HG03175 (cell line): ENCODE measurements at regions not wholly inside any gene's neighbourhood (a gene's known extent, or its start where the extent isn't known, plus 50 kb on each side); places are given as distances from the start of the nearest gene placed in this dataset.
"Not testable (repeated sequence)": the region's sequence is repeated elsewhere in the genome, so short reads cannot be mapped to it uniquely, and the experiment has no call there.

ENCODE experiments used
- ATAC-seq: cut with Tn5 transposase; IDR thresholded peaks from one replicate; pipeline ENCODE4 v1.9.1; 2021; ENCODE audit warnings: mild to moderate bottlenecking, moderate library complexity; ENCODE audit not compliant: unreplicated experiment

DNA sequence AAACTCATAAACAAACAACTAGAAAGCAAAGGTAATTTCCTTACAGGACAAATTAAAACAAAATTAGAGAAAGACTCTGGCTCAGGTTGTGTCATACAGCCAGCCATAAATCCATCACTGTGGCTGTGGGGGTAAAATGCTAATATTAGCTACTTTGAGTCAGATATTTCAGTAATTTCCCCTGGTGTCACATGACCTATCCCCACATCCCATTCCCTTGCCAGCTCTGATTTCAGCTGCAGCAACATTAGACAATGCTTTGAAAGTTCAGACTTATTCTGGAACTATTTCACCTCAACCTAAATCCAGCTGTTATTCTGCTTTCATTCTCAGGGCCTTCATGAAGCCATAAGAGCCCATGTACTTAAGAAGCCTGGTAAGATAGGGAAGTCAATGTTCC, 55.3 kb downstream of the RPL10L start:
- ATAC-seq: no peak

DNA sequence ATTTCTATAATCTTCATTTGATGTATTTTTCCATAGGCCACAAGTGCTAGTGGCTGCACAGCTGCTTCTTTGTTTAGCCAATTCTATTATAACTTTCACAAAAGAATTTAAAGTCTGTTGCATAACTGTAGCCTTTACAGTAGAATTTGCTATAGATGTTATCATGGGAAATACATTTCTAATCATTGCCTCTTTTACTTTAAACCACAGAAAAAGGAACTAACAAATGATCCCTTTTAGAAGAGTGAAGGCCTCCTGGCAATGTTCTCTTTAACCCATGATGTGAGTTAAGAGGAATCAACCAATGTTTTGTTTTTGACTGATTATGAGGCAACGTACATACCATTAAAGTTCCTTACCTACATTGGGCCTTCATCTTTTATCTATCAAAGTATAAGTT, 68.8 kb downstream of the RPL10L start:
- ATAC-seq: no peak

GRCh38 chr14:46581036-46581671, 70.4 kb downstream of the RPL10L start:
- ATAC-seq: no peak

- ATAC-seq: no peak
Observed at GRCh38 chr14:46574978-46575375, 76.6 kb downstream of the RPL10L start.

GRCh38 chr14:46574221-46574977, 77.2 kb downstream of the RPL10L start:
- no peak for ATAC-seq

DNA sequence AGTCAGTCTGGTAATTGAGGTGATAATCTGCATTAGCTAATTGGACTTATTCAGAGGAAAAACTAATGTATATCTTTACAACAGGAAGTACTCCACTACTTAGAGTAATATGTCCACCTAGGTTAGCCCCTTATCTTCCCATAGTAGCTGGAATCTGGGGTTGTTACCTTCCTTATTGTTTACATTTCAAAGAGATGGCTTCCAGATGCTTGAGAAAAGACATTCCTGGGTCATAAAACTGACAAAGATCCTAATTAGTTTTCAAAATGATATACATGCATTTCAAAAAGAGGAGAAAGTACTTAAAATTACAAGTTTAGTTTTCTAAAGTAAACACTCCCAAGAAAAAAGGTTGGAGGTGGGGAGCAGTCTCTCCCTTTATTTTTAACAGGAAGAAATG, 78.1 kb downstream of the RPL10L start:
- ATAC-seq: no peak

DNA sequence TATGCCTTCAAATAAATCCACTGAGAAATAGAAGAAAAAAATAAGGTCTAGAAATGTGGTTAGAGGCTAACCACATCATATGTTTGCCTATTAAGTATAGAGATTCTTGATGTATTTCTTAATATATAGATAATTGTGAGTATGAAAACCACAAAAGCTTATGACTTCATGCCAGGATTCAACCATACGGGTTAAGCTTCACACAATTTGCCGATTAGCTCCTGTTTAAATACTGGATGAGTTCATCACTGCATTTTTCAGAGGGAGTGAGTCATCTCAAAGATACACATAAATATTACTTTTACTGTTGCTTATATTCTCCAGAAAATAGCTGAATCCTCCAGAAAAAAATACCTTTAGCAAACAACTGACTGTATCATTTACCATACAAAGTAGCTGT, 79.6 kb downstream of the RPL10L start:
- no peak for ATAC-seq

GRCh38 chr14:46568161-46568560, 83.4 kb downstream of the RPL10L start:
- not testable (repeated sequence) for ATAC-seq

GRCh38 chr14:46550836-46551235, 100.7 kb downstream of the RPL10L start:
- ATAC-seq: no peak

DNA sequence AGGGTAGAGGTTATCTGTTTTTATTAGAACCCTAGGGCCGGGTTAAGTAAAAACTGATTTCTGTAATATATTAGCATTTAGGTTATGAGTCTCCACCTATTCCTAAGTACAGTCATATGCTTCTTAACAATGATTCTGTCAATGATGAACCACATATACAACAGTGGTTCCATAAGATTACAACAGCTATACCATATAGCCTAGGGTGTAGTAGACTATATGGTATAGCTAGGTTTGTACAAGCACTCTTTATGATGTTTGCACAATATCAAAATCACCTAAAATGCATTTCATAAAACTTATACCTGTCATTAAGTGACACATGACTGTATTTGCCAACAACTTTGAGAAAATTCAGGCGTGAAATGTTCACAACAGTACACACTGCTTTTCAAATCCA, 110.6 kb downstream of the RPL10L start:
- no peak for ATAC-seq

DNA sequence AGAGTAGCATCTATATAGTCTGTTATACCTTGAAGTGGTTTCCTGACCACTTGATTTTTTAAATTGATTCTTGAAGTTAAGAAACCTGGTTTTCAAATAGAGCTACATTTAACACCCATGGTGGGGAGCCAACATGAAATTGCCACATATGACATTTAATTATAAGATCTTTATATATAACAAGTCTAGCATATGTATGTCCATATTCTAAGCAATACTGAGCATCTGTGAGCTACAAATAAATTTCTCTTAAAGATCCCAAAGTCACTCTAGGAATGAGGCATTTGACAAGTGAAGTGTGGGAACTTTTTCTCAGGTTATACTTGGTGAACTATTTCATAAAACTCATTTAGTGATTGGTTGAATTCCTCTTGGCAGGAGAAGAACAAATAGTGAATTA, 132.5 kb downstream of the RPL10L start:
- no peak for ATAC-seq

DNA sequence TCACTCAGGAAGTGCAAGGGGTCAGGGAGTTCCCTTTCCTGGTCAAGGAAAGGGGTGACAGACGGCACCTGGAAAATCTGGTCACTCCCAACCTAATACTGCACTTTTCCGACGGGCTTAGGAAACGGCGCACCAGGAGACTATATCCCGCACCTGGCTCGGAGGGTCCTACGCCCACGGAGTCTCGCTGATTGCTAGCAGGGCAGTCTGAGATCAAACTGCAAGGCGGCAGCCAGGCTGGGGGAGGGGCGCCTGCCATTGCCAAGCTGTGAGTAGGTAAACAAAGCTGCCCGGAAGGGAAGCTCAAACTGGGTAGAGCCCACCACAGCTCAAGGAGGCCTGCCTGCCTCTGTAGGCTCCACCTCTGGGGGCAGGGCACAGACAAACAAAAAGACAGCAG, 142.8 kb downstream of the RPL10L start:
- ATAC-seq: not testable (repeated sequence)

DNA sequence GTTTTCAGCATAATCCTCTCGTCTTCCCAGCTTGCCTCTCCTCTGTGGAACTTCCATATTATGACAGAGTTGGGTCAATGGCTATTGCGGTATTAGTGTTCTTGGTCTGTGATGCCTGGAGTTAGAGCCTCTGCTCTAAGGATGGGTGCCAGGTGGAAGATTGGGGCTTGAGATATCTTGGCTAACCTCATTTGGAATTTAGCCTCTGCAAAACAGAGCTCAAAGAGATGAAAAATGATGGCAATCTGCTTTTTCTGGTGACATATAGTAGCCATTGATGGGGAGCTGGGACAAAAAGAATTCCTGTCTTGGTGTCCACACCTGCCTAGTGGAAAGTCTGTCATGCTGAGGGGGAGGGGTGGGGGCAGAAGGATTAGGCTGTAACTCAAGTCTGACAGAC, 152.1 kb downstream of the RPL10L start:
- no peak for ATAC-seq

GRCh38 chr14:46496409-46496808, 155.2 kb downstream of the RPL10L start:
- no peak for ATAC-seq

DNA sequence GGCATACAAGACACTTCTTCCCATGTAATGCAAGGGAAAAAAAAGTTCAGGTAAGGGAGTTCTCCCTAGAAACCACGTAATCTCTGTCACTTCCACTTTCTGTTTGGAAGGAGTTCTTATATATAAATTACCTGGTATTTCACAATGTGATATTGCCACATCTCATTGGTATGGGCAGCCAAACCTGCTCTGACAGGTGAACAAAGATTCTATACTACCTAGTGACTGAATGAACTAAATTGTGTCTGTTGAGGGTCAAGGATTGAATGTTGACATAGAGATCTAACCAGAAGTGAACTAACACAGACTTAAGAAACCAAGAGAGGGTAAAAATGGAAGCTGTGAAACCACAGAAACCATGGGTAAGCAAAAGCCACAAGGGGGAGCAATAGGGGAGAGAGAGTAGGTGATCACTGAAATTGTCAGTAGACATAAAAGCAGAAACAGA, 161.3 kb downstream of the RPL10L start:
- peak; percentile 93 for ATAC-seq

DNA sequence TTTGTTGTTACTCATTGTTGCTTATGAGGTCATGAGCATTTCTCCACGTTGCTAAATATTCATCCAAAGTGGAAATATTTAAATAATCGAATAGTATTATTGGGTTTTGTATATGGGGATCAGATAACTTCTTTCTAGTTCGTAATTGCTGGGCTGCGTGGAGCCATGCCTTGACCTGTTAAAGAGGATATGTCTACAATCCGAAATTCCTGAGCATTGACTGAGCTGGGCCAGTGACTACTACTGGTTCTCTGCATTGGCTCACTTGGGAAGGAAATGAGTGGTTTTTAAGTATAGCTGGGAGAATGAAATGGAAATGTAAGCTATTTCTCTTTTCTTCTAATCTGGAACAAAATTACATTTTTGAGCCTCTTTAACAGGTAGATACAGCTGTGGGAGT, 163.2 kb downstream of the RPL10L start:
- ATAC-seq: no peak

DNA sequence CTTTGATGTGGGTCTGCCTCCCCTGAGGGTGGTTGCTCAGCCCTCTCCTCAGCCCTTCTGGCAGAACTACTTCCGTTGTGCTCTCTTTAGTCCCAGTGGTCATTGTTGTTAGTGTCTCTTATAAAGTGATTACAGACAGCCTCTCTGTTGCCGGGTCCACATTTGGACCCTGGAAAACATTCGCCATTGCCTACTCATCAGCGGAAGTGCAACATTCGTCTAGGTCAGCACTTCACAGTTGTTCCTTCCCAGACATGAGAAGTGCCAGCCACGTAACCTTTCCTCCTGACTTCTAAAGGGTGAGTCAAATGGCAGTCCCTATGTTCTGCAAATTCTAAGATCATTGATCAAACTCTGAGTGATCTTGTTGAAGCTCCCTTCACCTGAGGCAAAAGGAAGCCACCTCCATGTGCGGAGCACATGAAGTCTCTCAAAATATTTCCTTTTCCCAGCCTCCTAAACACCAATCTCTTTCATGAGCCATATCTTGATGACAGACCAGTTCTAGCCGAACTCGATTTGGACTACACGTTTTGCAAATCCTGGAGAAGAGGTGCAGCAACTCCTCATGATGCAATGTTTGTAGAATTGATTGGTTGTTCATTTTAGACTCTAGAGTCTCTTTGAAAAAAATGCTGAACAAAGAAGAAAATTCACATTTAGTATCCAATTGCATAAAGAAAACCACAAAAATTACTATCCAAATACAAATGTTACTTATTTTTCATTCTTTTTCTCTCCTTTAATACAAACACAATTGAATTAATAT, 163.8 kb downstream of the RPL10L start:
- ATAC-seq: no peak

DNA sequence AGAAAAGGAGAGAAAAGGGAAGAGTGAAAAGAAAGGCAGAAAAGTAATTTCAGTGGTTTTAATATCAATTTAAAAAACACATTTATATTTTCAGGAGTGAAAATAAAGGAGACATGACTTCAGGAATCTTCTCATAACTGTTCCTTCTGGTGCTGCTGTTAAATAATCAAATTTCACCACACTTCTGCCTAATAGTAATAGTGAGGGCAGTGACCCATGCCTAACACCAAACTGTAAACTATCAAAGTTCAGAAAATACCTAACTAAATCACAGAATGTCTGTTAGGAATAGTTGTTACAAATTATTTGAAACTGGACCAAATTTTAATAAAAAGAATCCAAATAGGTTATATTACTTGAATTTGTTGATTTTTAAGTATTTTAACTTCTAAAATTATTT, 169.4 kb downstream of the RPL10L start:
- ATAC-seq: no peak

- no peak for ATAC-seq
Observed at GRCh38 chr14:46480817-46481216, 170.8 kb downstream of the RPL10L start.

DNA sequence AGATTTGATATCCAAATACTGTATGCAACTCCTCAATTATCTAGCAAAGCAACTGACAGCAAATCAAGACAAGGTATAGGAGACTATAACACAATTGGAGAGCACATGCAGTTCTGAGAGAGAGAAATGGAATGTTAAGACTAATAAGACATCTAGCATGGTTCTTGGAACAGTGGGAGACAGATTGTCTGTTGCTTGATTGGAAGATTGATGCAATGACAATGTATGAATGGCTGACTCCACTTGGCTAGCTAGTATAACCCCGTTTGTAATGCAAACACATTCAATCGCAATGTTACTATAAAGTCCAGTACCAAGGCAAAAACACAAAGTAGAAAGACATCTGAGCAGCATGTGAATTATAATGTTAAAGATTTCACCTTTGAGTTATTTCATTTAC, 179.3 kb downstream of the RPL10L start:
- no peak for ATAC-seq

- no peak for ATAC-seq
Observed at GRCh38 chr14:46464341-46464740, 187.2 kb downstream of the RPL10L start.

DNA sequence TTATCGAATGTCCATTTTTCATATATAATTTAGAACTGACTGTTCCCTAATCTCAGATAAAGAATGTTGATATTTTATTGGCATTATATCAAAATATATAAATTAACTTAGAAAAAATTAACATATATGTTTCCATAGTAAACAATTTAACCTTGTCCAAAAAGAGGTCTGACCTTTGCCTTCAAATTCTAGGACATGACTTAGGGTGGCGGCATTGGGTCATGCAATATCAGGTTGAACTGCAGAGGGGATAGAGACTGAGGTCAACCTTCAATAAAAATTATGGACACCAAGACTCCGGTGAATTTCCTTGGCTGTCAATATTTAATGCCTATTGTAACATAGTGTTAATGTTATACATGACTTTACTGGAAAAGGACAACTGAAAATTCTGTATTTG, 199.8 kb downstream of the RPL10L start:
- ATAC-seq: no peak
